ENCODE measurements at regions not wholly inside any gene's neighbourhood (a gene's known extent, or its start where the extent isn't known, plus 50 kb on each side); places are given as distances from the start of the nearest gene placed in this dataset.

DNA sequence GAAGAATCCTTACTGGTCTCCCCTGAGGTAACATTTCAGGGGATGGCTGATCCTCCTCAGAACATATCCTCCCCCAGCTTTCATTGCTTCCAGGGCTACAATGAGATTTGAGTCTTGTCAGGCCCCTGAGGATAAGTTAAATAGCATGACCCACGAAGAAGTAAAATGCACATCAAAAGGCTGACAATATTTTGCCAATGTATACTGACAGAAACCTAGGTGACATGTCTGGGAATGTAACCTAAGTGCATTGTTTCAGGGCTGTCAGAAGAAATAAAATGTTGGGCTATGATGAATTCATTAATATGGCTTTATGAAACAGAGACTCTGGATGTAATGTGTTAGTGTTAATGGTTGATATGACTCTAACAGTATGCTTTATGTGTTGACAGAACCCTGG, 471.5 kb downstream of the HDGFL1 start:
- no peak for TF ChIP-seq CTCF (IDR thresholded peaks at IDR 0.05)
- TF ChIP-seq POLR2A (IDR thresholded peaks at IDR 0.05) = no peak

All from thyroid gland (tissue), 4 donors.